GM18868 (cell line): ENCODE measurements at regions not wholly inside any gene's neighbourhood (a gene's known extent, or its start where the extent isn't known, plus 50 kb on each side); places are given as distances from the start of the nearest gene placed in this dataset.
A peak's percentile ranks its signal among the peaks of the same experiment; 100 is the strongest.

Source experiments
- ATAC-seq: cut with Tn5 transposase; IDR thresholded peaks from one replicate; pipeline ENCODE4 v1.9.1; 2021; ENCODE audit warnings: mild to moderate bottlenecking, moderate library complexity; ENCODE audit not compliant: unreplicated experiment

DNA sequence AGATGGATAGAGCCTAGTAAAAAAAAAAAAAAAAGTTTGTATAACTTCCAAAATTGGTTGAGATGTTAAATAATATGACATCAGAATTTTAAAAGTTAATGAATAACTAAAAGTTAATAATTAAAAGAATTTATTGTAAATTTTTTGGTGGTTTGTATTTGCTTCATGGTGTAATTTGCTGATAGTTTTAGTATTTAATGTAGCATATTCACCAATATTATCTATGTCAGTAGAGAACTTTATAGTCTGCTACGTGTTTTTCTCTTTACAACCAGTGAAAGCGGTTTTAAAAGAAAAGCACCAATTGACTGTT lies 51.8 kb upstream of the STEAP4 start:
- no peak for ATAC-seq

DNA sequence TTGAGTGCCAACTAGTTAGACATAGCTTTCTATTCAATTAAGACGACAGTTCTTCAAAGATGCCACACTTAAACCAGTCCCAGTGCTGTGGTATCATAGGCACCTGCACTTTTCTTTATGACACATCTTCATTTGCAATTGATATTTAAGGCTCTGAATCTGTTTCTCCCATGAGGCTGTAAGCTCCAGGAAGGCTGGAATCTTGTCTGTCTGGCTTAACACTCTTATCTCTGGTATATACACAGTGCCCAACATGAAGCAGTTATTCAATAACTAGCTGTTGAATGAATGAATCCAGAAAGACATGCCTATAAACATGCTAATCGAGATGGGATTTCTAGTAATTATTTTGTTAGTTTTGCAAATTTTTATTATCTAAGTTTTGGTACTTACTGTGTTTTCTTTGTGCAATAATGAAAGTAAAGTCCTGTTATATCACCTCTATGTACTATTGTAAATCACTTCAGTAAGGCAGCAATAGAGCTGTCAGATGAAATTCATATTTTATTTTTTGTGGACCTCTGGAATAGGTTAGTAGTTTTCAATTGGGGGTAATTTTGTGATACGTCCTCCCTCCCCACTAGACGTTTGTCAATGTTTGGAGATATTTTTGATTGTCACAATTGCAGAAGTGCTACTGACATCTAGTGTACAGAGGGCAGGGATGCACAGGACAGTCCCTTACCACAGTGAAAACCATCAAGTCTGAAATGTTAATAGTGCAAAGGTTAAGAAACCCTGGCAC lies 51.3 kb upstream of the STEAP4 start:
- ATAC-seq = peak; percentile 66

DNA sequence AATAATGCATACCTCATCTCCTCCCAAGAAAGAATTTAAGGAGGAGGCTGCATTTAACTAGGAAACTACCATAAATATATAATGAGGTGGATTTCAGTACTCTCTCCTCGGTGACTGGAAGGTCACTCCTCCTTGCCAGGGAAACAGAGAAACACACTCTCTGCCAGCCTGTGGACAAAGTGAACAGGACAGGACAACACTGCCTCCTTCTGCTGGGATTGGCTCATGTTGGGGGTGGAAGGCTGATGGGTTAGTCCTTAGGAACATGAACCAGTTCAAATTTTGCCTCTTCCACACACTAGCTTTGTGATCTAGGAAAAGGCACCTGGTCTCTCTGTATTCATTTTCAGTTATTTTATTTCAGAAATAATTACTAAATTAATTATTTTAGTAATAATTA lies 50.6 kb upstream of the STEAP4 start:
- no peak for ATAC-seq
